Gastrocnemius medialis (tissue), 4 donors: ENCODE measurements at regions not wholly inside any gene's neighbourhood (a gene's known extent, or its start where the extent isn't known, plus 50 kb on each side); places are given as distances from the start of the nearest gene placed in this dataset.

Source experiments
- ATAC-seq, 2 donors: fragments of 150-250 bp; one replicate each; pipeline ENCODE4 v1.9.1; 2016
- DNase-seq, 2 donors: peaks; one replicate each; pipeline ENCODE4 v3.0.0-alpha.2; 2019
- H3K27ac ChIP-seq, 4 donors: fragments of 200-600 bp; sonication (generic); 1 replicate in 1 of 4; 2 replicates in 3 of 4; pipeline ENCODE4 v1.5.1; 2016 to 2018; ENCODE audit warnings: mild to moderate bottlenecking in 2 of 4, moderate library complexity in 1 of 4
- H3K27me3 ChIP-seq, 3 donors: fragments of 200-600 bp; sonication (generic) in 2 of 3; 1 replicate in 1 of 3; 2 replicates in 2 of 3; pipeline versions ENCODE4 v1.5.1 to v1.6.0; 2016 to 2019; ENCODE audit warnings: mild to moderate bottlenecking in 1 of 3, moderate library complexity in 1 of 3
- H3K36me3 ChIP-seq, 2 donors: fragments of 200-600 bp; sonication (generic) in 1 of 2; one replicate each; pipeline ENCODE4 v1.5.1; 2017 to 2018
- H3K4me1 ChIP-seq, 2 donors: fragments of 200-600 bp; sonication (generic) in 1 of 2; one replicate each; pipeline ENCODE4 v1.5.1; 2016 to 2017; ENCODE audit warnings: mild to moderate bottlenecking in 2 of 2
- H3K4me3 ChIP-seq, 4 donors: fragments of 200-600 bp; sonication (generic) in 3 of 4; 1 replicate in 1 of 4; 2 replicates in 3 of 4; pipeline ENCODE4 v1.5.1; 2016 to 2019; ENCODE audit warnings: mild to moderate bottlenecking in 2 of 4
- H3K9me3 ChIP-seq, 3 donors: fragments of 200-600 bp; sonication (generic) in 2 of 3; 1 replicate in 1 of 3; 2 replicates in 2 of 3; pipeline ENCODE4 v1.5.1; 2016 to 2019
- POLR2A ChIP-seq, 2 donors: fragments of 450-650 bp; IDR thresholded peaks; one replicate each; pipeline ENCODE4 v1.6.1; 2017; ENCODE audit warnings: antibody characterized with exemption in 2 of 2, mild to moderate bottlenecking in 2 of 2, moderate library complexity in 2 of 2
- in situ Hi-C, 4 donors: fragments of 200-750 bp; cut with MboI; loops; one replicate each; pipeline versions ENCODE4 v1.15.0 to v1.8.0; 2017; ENCODE audit warnings: low sequenced_read_pairs in 4 of 4
- intact Hi-C: fragments of 100-400 bp; cut with DNase I; formaldehyde crosslinking; loops from one replicate; pipeline ENCODE4 v1.15.1; 2023; ENCODE audit warnings: low total_unique reads
- TF ChIP-seq, protein P1 (sequence below), 5 experiments: fragments of 450-650 bp in 3 of 5; fragments of 200-600 bp in 2 of 5; sonication (generic) in 2 of 5; IDR thresholded peaks in 4 of 5; conservative IDR thresholded peaks in 1 of 5; 1 replicate in 4 of 5; 2 replicates in 1 of 5; pipeline ENCODE4 v1.5.1; 2016 to 2019; ENCODE audit warnings: antibody characterized with exemption in 5 of 5, mild to moderate bottlenecking in 3 of 5, moderate library complexity in 3 of 5

DNA sequence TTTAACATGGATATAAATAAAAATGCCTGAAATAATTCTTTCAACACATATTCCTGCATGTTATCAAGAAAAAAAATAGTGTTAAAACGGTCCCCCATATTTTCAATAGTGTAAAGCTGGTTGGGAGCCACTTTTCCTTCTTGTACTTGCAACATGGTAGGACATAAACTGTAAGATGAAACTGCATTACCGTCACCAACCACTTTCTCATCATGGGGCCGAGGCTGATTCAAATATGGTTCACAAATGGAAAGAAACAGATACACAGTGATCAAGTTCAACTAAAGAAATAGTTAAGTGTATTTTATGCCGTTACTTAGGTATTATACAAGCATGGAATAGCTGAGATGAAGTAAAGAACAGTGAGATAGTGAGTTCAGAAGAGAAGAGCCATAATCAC lies 360.7 kb downstream of the ZEB2 start:
- no peaks in the 10 kb centered on the region for H3K36me3 ChIP-seq
- ATAC-seq (no peak), DNase-seq (no peak)
- H3K4me1 ChIP-seq = peaks cover 9 to 15% of the 10 kb centered on the region in 2 donors
- intact Hi-C loops (no loop called here), in situ Hi-C loops (no loop called here)
- H3K27ac ChIP-seq = no peak overlapping the region
- no peak overlapping the region for H3K4me3 ChIP-seq
- no peaks in the 10 kb centered on the region for H3K9me3 ChIP-seq
- H3K27me3 ChIP-seq = no peaks in the 10 kb centered on the region
- TF ChIP-seq, protein P1, sequence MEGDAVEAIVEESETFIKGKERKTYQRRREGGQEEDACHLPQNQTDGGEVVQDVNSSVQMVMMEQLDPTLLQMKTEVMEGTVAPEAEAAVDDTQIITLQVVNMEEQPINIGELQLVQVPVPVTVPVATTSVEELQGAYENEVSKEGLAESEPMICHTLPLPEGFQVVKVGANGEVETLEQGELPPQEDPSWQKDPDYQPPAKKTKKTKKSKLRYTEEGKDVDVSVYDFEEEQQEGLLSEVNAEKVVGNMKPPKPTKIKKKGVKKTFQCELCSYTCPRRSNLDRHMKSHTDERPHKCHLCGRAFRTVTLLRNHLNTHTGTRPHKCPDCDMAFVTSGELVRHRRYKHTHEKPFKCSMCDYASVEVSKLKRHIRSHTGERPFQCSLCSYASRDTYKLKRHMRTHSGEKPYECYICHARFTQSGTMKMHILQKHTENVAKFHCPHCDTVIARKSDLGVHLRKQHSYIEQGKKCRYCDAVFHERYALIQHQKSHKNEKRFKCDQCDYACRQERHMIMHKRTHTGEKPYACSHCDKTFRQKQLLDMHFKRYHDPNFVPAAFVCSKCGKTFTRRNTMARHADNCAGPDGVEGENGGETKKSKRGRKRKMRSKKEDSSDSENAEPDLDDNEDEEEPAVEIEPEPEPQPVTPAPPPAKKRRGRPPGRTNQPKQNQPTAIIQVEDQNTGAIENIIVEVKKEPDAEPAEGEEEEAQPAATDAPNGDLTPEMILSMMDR (IDR thresholded peaks at IDR 0.05 in 4 of 5, conservative IDR thresholded peaks at IDR 0.05 in 1 of 5) = no peak
- TF ChIP-seq POLR2A (IDR thresholded peaks at IDR 0.05) = no peak

DNA sequence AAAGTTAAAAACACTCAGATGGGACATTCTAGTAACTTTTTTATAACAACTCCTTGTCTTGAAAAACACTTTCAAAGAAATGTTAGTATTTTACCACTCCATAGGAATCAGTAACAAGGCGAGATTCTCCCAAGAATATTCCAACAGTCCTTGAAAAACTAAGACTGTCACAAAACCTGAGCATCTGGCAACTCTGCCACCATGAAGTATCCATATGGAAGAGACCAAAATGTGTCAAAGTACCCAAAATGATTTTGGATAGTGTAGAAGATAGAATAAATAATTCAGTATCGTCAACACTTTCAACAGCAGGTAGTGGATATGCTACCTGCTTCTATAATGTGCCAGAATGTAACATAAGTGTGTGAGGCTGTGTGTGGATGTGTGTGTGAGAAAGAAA lies 361.8 kb downstream of the ZEB2 start:
- in situ Hi-C loops = no loop called here
- intact Hi-C loops = no loop called here
- Histone ChIP-seq H3K27ac (no peak overlapping the region), H3K9me3 (no peaks in the 10 kb centered on the region), H3K4me1 (peaks cover 9 to 15% of the 10 kb centered on the region in 2 donors), H3K27me3 (no peaks in the 10 kb centered on the region), H3K36me3 (no peaks in the 10 kb centered on the region), H3K4me3 (no peak overlapping the region)
- TF ChIP-seq POLR2A (IDR thresholded peaks at IDR 0.05) = no peak
- TF ChIP-seq, protein P1 (IDR thresholded peaks at IDR 0.05 in 4 of 5, conservative IDR thresholded peaks at IDR 0.05 in 1 of 5) = no peak
- DNase-seq (no peak), ATAC-seq (no peak)

DNA sequence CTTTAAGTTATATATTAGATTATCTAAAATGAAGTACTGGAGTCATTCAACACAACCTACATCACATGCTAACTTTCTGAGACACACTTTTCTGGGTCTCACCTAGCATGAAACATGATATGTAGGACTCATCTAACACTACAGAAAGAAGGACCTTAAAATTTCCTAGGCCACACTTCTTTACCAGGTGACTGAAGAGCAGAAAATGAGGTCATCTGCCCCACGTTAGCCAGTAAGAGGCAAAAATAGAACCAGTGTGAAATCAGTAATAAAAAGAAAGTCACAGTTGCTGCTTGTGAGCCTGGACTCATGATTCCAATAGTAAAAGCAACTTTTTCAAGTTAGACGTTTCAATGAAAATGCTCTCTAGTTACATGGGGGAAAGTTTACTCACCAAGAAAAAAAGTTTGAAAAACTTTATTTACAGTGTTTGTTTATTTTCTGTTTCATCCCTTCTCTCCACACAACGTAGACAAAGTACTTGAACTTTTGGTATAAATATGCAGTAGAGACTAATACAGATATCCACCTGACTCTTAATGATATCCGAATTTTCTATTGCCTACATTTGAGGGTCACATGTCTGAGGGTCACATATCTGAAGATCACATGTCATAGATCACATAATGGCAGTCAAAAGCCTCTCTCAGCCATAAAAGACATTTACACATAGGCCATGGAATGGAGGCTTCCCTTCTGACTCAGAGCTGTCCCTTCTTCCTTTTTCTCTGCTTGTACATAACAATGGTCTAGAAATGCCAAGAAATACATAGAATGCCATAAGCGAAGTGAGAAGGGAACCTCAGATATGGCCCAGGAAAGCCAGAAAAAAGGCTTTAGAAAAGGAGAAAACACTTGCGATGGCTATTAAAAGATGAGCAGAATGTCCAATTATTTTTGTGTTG lies 362.9 kb downstream of the ZEB2 start:
- no peak overlapping the region for H3K27ac ChIP-seq
- in situ Hi-C loops = no loop called here

DNA sequence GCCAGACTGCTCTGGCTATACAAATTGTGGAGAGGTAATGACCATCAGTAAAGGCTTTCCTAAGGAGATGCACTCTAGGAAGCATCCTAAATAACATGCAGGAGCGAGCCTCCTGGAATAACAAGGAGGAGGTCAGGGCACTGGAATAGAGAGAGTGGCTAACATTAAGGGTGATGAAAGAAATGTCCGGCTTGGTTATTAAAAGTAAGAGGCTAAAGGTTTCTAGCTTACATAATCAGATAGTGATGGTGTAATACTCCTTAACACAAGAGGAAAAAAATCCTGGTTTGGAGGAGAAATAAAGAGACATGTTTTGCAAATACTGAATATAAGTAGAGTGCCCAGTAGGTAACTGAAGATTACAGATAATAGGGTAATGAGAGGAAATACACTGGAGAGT lies 365.7 kb downstream of the ZEB2 start:
- Histone ChIP-seq H3K36me3 (no peaks in the 10 kb centered on the region), H3K9me3 (no peaks in the 10 kb centered on the region), H3K4me3 (no peak overlapping the region), H3K27ac (no peak overlapping the region), H3K4me1 (peaks cover 9 to 19% of the 10 kb centered on the region in 2 donors), H3K27me3 (no peaks in the 10 kb centered on the region)
- intact Hi-C loops (no loop called here), in situ Hi-C loops (no loop called here)
- TF ChIP-seq, protein P1 (IDR thresholded peaks at IDR 0.05 in 4 of 5, conservative IDR thresholded peaks at IDR 0.05 in 1 of 5) = no peak
- TF ChIP-seq POLR2A (IDR thresholded peaks at IDR 0.05) = no peak
- ATAC-seq = no peak
- no peak for DNase-seq

More for the DNA sequence above, 362.9 kb downstream of the ZEB2 start:
- no peak overlapping the region for H3K4me3 ChIP-seq
- ATAC-seq (peak; percentile 39 to 64), DNase-seq (no peak)
- TF ChIP-seq, protein P1 (IDR thresholded peaks at IDR 0.05 in 4 of 5, conservative IDR thresholded peaks at IDR 0.05 in 1 of 5) = no peak
- TF ChIP-seq POLR2A (IDR thresholded peaks at IDR 0.05) = no peak
- H3K27me3 ChIP-seq = no peaks in the 10 kb centered on the region
- H3K36me3 ChIP-seq = no peaks in the 10 kb centered on the region
- H3K4me1 ChIP-seq = peaks cover 9 to 19% of the 10 kb centered on the region in 2 donors
- H3K9me3 ChIP-seq = no peaks in the 10 kb centered on the region
- intact Hi-C loops = no loop called here
